ENCODE measurements at regions not wholly inside any gene's neighbourhood (a gene's known extent, or its start where the extent isn't known, plus 50 kb on each side); places are given as distances from the start of the nearest gene placed in this dataset.

DNA sequence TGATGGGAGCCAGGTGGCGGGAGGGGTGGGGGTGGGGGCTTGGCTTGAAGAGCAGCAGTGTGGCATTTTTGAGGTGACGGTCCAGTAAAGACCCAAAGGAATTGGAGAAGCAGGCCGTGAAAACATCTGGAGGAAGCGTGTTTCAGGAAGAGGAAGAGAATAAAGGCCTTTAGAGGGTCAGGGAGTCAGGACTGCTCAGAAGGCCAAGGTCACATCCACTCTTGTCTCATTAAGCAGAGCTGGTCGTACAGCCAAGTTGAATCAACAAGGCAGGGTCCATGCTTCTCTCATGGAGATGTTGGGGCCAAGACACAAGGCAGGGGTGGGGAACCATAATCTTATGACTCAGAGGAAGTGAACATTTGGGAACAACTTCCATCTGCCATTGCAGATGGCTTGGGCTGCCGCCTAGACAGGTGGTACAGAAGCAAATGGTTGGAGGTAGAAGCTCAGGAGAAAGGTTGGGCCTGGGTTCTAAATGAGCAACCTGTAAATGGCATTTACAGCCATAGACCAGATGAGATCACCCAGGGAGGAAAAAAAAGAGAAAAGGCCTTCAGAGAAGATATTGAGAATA lies 179.6 kb downstream of the TTLL2 start:
- TF ChIP-seq TEAD4 (IDR thresholded peaks at IDR 0.05) (no peak), ZBTB7A (IDR thresholded peaks at IDR 0.05; ENCODE audit: low read depth) (no peak), REST (IDR thresholded peaks at IDR 0.05; ENCODE audit: low read depth) (no peak), EGR1 (IDR thresholded peaks at IDR 0.05) (no peak)
- TF ChIP-seq, protein P1, sequence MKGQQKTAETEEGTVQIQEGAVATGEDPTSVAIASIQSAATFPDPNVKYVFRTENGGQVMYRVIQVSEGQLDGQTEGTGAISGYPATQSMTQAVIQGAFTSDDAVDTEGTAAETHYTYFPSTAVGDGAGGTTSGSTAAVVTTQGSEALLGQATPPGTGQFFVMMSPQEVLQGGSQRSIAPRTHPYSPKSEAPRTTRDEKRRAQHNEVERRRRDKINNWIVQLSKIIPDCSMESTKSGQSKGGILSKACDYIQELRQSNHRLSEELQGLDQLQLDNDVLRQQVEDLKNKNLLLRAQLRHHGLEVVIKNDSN (IDR thresholded peaks at IDR 0.05): no peak
- TF ChIP-seq, protein P2, sequence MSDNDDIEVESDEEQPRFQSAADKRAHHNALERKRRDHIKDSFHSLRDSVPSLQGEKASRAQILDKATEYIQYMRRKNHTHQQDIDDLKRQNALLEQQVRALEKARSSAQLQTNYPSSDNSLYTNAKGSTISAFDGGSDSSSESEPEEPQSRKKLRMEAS (IDR thresholded peaks at IDR 0.05): no peak

GRCh38 chr6:167505199-167505598 lies 180.3 kb downstream of the TTLL2 start:
- no peak for TF ChIP-seq TAF1 (IDR thresholded peaks at IDR 0.05; ENCODE audit: low read depth)
- no peak for TF ChIP-seq TCF12 (IDR thresholded peaks at IDR 0.05; ENCODE audit: low read depth)
- TF ChIP-seq EGR1 (IDR thresholded peaks at IDR 0.05): no peak
- no peak for TF ChIP-seq NFIC (IDR thresholded peaks at IDR 0.05)
- no peak for TF ChIP-seq YY1 (IDR thresholded peaks at IDR 0.05; ENCODE audit: low read depth)
- no peak for TF ChIP-seq ZBTB7A (IDR thresholded peaks at IDR 0.05; ENCODE audit: low read depth)
- TF ChIP-seq CEBPB (IDR thresholded peaks at IDR 0.05): no peak
- TF ChIP-seq TEAD4 (IDR thresholded peaks at IDR 0.05): no peak
- TF ChIP-seq RAD21 (IDR thresholded peaks at IDR 0.05; ENCODE audit: low read depth): no peak
- TF ChIP-seq CREB1 (IDR thresholded peaks at IDR 0.05; ENCODE audit: low read depth): no peak
- no peak for TF ChIP-seq FOXM1 (IDR thresholded peaks at IDR 0.05; ENCODE audit: borderline replicate concordance, low read depth)
- no peak for TF ChIP-seq EP300 (IDR thresholded peaks at IDR 0.05; ENCODE audit: borderline replicate concordance)
- TF ChIP-seq REST (IDR thresholded peaks at IDR 0.05; ENCODE audit: low read depth): no peak
- TF ChIP-seq, protein P2 (IDR thresholded peaks at IDR 0.05): no peak
- TF ChIP-seq, protein P1 (IDR thresholded peaks at IDR 0.05): no peak

- TF ChIP-seq NFIC (IDR thresholded peaks at IDR 0.05) (no peak), YY1 (IDR thresholded peaks at IDR 0.05; ENCODE audit: low read depth) (no peak), EP300 (IDR thresholded peaks at IDR 0.05; ENCODE audit: borderline replicate concordance) (no peak), REST (IDR thresholded peaks at IDR 0.05; ENCODE audit: low read depth) (no peak), TAF1 (IDR thresholded peaks at IDR 0.05; ENCODE audit: low read depth) (no peak), CEBPB (IDR thresholded peaks at IDR 0.05) (no peak), EGR1 (IDR thresholded peaks at IDR 0.05) (no peak), TCF12 (IDR thresholded peaks at IDR 0.05; ENCODE audit: low read depth) (no peak), TEAD4 (IDR thresholded peaks at IDR 0.05) (no peak), RAD21 (IDR thresholded peaks at IDR 0.05; ENCODE audit: low read depth) (no peak), FOXM1 (IDR thresholded peaks at IDR 0.05; ENCODE audit: borderline replicate concordance, low read depth) (no peak), ZBTB7A (IDR thresholded peaks at IDR 0.05; ENCODE audit: low read depth) (no peak), CREB1 (IDR thresholded peaks at IDR 0.05; ENCODE audit: low read depth) (no peak)
- TF ChIP-seq, protein P1 (IDR thresholded peaks at IDR 0.05): no peak
- TF ChIP-seq, protein P2 (IDR thresholded peaks at IDR 0.05): no peak
Measured at GRCh38 chr6:167505782-167506181, 180.9 kb downstream of the TTLL2 start.

Measured in Ishikawa (cell line).